Endodermal cell (in vitro differentiated cells): ENCODE measurements at regions not wholly inside any gene's neighbourhood (a gene's known extent, or its start where the extent isn't known, plus 50 kb on each side); places are given as distances from the start of the nearest gene placed in this dataset.

Experiments
- DNase-seq: peaks from one replicate; pipeline ENCODE4 v3.0.0-alpha.2; 2017
- H3K27ac ChIP-seq: 2 replicates; pipeline ENCODE4 v1.5.1; 2013; ENCODE audit warnings: mild to moderate bottlenecking, low read depth, low read length, moderate library complexity
- H3K27me3 ChIP-seq: 2 replicates; pipeline ENCODE4 v1.6.1; 2013; ENCODE audit warnings: mild to moderate bottlenecking, low read length, moderate library complexity; ENCODE audit not compliant: insufficient read depth, control insufficient read depth, poor library complexity, severe bottlenecking
- H3K36me3 ChIP-seq: 2 replicates; pipeline ENCODE4 v1.7.0; 2013; ENCODE audit warnings: mild to moderate bottlenecking, low read length, moderate library complexity; ENCODE audit not compliant: control insufficient read depth, insufficient read depth
- H3K4me1 ChIP-seq: one replicate; pipeline ENCODE4 v1.7.0; 2013; ENCODE audit warnings: low read length; ENCODE audit not compliant: control insufficient read depth, insufficient read depth
- H3K4me3 ChIP-seq: 2 replicates; pipeline ENCODE4 v1.5.1; 2013; ENCODE audit warnings: mild to moderate bottlenecking, low read length, moderate library complexity
- H3K9ac ChIP-seq: 2 replicates; pipeline ENCODE4 v1.6.1; 2013; ENCODE audit warnings: mild to moderate bottlenecking, low read length, moderate library complexity; ENCODE audit not compliant: poor library complexity, severe bottlenecking; ENCODE audit errors: extremely low read depth
- H3K9me3 ChIP-seq: 2 replicates; pipeline ENCODE4 v1.6.1; 2013; ENCODE audit warnings: mild to moderate bottlenecking, low read length, moderate library complexity; ENCODE audit not compliant: control insufficient read depth
- H3K27ac Mint-ChIP-seq: 2 replicates; pipeline ENCODE4 v1.8.0; 2020; ENCODE audit warnings: mixed read lengths
- H3K27me3 Mint-ChIP-seq: 2 replicates; pipeline ENCODE4 v1.8.0; 2021; ENCODE audit warnings: mild to moderate bottlenecking, mixed read lengths; ENCODE audit not compliant: insufficient read depth
- H3K36me3 Mint-ChIP-seq: 2 replicates; pipeline ENCODE4 v1.8.0; 2020; ENCODE audit warnings: low read depth, mixed read lengths
- H3K4me1 Mint-ChIP-seq: 2 replicates; pipeline ENCODE4 v1.8.0; 2020; ENCODE audit warnings: mixed read lengths
- H3K4me3 Mint-ChIP-seq: 2 replicates; pipeline ENCODE4 v1.8.0; 2020; ENCODE audit warnings: mild to moderate bottlenecking, moderate library complexity, mixed read lengths
- H3K9me3 Mint-ChIP-seq: 2 replicates; pipeline ENCODE4 v1.8.0; 2020; ENCODE audit warnings: mild to moderate bottlenecking, mixed read lengths
- CTCF ChIP-seq: fragments of 200-600 bp; sonication (generic); conservative IDR thresholded peaks from 2 replicates; pipeline ENCODE4 v1.5.0; 2021; ENCODE audit warnings: antibody characterized with exemption, mild to moderate bottlenecking
- WGBS, 2 experiments: methylation state at CpG; one replicate each; pipeline versions ENCODE4 v1.1.5 to v1.1.7; 2013; ENCODE audit warnings: missing lambda C conversion rate in 2 of 2, mixed read lengths in 1 of 2; ENCODE audit not compliant: insufficient coverage in 1 of 2, insufficient read length in 1 of 2; 5-methylcytosine and 5-hydroxymethylcytosine counted together

- Histone ChIP-seq H3K9ac (no peak overlapping the region), H3K4me3 (no peak overlapping the region), H3K36me3 (no peaks in the 10 kb centered on the region), H3K9me3 (no peaks in the 10 kb centered on the region), H3K27ac (no peak overlapping the region), H3K27me3 (no peaks in the 10 kb centered on the region), H3K4me1 (no peaks in the 10 kb centered on the region)
- Mint-ChIP-seq H3K27ac (no peak overlapping the region), H3K4me3 (no peak overlapping the region), H3K27me3 (no peaks in the 10 kb centered on the region), H3K36me3 (no peaks in the 10 kb centered on the region), H3K9me3 (no peaks in the 10 kb centered on the region), H3K4me1 (no peaks in the 10 kb centered on the region)
- 33 to 77% methylated on average over 1 to 5 of the region's 5 CpGs for WGBS, 2 experiments
- no peak for DNase-seq
- TF ChIP-seq CTCF = no peak
Measured at GRCh38 chr5:51890435-51891116, 507.3 kb downstream of the ISL1 start.

GRCh38 chr5:51892680-51893079 is 509.4 kb downstream of the ISL1 start:
- WGBS, 2 experiments = 100% methylated on average over 1 of the region's 1 CpG; no CpG with 5 or more reads in 1 of the 2 experiments
- H3K9me3 ChIP-seq = no peaks in the 10 kb centered on the region
- H3K27ac Mint-ChIP-seq = no peak overlapping the region
- no peak overlapping the region for H3K9ac ChIP-seq
- no peaks in the 10 kb centered on the region for H3K36me3 Mint-ChIP-seq
- no peak for DNase-seq
- no peak for TF ChIP-seq CTCF
- no peaks in the 10 kb centered on the region for H3K36me3 ChIP-seq
- H3K27me3 Mint-ChIP-seq = no peaks in the 10 kb centered on the region
- no peaks in the 10 kb centered on the region for H3K9me3 Mint-ChIP-seq
- H3K4me3 Mint-ChIP-seq = no peak overlapping the region
- no peak overlapping the region for H3K4me3 ChIP-seq
- H3K27ac ChIP-seq = no peak overlapping the region
- no peaks in the 10 kb centered on the region for H3K4me1 ChIP-seq
- H3K4me1 Mint-ChIP-seq = no peaks in the 10 kb centered on the region
- H3K27me3 ChIP-seq = no peaks in the 10 kb centered on the region

GRCh38 chr5:51895834-51896233 is 512.6 kb downstream of the ISL1 start:
- no peaks in the 10 kb centered on the region for H3K9me3 Mint-ChIP-seq
- no peak overlapping the region for H3K9ac ChIP-seq
- H3K36me3 ChIP-seq = no peaks in the 10 kb centered on the region
- H3K4me3 ChIP-seq = no peak overlapping the region
- no peaks in the 10 kb centered on the region for H3K4me1 Mint-ChIP-seq
- H3K27ac ChIP-seq = no peak overlapping the region
- H3K36me3 Mint-ChIP-seq = no peaks in the 10 kb centered on the region
- H3K27ac Mint-ChIP-seq = no peak overlapping the region
- H3K4me1 ChIP-seq = no peaks in the 10 kb centered on the region
- H3K27me3 Mint-ChIP-seq = peaks cover 8% of the 10 kb centered on the region
- no peaks in the 10 kb centered on the region for H3K9me3 ChIP-seq
- no peak for TF ChIP-seq CTCF
- no peak overlapping the region for H3K4me3 Mint-ChIP-seq
- peaks cover 13% of the 10 kb centered on the region for H3K27me3 ChIP-seq
- no peak for DNase-seq
